Right renal cortex interstitium (tissue), 3 donors: ENCODE measurements at regions not wholly inside any gene's neighbourhood (a gene's known extent, or its start where the extent isn't known, plus 50 kb on each side); places are given as distances from the start of the nearest gene placed in this dataset.
"Not testable (repeated sequence)": the region's sequence is repeated elsewhere in the genome, so short reads cannot be mapped to it uniquely, and the experiment has no call there.

Source experiments
- DNase-seq, 3 donors: peaks; one replicate each; pipeline ENCODE4 v3.0.0-alpha.2; 2013; ENCODE audit warnings: low read depth in 3 of 3, low spot score in 2 of 3

DNA sequence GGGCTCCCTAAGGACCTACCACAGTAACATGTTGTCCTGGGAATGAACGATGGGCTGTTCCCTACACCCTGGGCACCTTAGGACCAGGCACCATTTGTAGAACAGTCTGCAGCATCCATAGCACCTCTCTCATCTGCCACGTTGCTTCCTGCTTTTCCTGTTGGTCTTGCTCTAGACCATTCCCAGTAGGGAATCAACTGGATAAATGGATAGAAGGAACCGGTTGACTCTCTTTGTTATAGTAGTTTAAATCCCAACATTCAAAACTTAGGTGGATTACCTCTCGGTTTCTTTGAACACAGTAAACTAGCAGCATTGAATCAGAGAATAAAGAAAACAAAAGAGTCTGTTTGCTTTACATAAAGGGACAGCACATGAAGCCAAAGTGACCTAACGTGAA is 159.1 kb downstream of the HS3ST3B1 start:
- DNase-seq: no peak

DNA sequence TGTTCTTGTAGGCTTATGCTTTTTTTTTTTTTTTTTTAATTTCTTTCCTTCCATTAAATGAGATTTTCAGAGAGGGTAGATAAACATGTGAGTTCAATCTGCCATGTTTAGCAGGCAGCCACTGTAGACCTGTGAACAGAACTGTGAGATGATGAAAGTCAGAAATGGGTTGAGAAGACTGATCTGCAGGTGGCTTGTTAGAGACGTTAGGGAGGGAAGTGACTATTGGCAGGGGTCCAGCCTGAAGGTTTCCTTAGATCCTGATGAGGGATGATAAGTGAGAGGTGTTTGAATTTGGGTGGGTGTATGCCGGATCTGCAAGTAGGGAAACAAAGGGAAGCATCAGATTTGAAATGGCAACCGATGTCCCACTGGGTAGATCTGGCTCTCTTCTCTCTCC is 157.8 kb downstream of the HS3ST3B1 start:
- no peak for DNase-seq

DNA sequence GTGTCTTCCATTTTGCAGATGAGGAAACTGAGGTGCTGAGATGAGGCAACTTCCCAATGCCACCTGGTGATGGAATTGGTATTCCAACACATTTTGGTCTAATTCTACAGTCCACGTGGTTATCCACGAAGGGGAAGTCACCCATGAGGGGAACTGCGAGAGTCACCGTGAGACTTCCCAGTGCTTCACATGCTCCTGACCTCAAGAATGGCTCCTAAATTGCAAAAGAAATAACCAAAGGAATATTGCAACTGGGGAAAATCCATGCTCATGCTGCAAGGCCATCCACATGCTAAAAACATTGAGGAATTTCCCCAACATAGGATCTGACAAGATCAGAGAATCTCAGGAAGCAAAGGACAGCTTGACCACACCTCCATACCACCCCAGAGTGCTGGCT is 153.9 kb downstream of the HS3ST3B1 start:
- no peak for DNase-seq

DNA sequence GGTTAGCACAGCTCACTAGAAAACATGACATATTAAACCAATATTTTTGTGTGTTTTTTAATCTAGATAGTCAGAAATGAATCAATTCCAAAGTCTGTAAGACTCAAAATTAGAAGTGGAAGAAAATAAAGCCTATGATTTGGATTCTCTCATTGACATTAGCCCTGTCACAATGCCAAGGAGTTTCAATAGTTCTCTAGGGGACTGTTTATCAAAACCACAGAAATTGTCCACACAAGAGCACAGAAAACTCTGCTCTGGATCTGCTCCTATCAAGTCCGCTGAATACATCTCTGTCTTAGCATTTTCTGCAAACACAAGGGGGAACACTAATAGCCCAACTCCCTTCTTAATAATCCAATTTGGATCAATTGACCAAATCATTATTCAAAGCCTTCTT is 152.0 kb downstream of the HS3ST3B1 start:
- DNase-seq: no peak

DNA sequence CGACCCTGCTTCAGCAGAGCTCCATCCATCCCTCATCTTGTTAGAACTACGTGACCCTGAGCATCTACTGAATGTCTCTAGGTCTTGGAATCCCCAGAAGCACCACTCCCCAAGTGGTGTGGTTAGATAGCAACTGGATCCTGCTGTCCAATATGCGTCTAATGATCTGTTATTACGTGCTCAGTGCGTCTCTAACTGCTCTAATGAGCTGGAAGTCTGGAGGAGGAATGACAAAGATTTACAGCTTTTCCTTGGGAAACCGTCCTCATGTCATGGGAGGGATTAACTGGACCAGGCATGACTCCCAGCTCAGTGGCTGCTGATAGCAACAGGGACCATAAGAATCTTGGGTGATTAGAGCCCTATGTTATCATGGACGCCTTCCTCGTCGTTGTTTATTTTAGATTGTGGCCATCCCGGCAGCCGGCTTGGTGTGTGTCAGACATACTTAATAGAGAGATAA is 150.9 kb downstream of the HS3ST3B1 start:
- DNase-seq: no peak

DNA sequence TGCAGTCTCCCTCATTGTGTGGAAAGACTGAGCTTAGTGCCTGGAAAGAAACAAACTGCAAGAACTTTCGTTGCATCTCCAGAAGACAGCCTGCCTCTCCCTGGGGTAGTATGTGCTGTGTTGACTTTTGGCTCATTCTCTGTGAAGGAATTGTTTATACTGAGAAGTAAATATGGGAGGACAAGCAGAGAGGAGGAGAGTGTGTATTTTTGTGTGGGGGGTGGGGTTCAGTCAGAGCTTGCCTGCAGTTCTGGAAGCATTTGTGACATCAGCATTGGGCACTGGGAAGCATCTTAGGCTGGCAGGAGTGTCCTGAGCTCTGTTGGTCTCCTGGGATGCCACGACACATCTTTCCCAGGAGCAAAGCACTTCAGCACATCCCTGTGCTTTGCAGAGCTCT is 147.9 kb downstream of the HS3ST3B1 start:
- no peak for DNase-seq

DNA sequence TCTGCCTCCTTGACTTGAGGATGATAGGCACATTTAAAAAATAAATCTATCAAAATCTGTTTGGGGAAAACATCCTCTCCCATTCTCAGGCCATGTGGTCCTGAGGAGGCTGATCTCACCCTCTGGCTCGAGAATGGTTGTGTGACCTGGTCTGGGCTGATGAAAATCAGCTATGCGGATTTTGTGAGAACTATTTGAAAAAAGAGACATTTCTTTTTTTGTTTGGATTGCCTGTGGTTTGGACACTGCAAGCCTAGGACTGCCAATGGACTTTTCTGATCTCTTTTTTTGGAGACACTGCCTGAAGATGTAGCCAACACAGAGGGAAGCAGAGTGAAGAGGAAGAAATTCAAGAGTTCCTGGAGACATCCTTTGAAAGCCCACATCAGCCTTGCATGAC is 145.9 kb downstream of the HS3ST3B1 start:
- no peak for DNase-seq

DNA sequence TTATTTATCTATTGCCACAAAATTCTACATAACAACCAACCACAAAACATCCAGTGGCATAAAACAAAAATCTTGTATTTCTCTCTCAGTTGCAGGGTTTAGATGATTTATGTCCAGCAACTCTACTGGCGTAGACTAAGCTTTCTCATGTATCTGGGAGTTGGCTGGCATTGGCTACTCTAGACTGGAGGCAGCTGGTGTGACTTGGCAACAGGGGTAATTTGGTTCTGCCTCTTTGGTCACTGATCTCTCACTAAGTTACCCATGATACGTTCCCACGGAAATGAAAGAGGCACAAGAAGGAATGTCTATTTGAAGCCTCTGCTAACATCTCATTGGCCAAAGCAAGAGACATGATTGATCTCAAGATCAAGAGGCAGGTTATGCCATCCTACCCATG is 144.0 kb downstream of the HS3ST3B1 start:
- no peak for DNase-seq

DNA sequence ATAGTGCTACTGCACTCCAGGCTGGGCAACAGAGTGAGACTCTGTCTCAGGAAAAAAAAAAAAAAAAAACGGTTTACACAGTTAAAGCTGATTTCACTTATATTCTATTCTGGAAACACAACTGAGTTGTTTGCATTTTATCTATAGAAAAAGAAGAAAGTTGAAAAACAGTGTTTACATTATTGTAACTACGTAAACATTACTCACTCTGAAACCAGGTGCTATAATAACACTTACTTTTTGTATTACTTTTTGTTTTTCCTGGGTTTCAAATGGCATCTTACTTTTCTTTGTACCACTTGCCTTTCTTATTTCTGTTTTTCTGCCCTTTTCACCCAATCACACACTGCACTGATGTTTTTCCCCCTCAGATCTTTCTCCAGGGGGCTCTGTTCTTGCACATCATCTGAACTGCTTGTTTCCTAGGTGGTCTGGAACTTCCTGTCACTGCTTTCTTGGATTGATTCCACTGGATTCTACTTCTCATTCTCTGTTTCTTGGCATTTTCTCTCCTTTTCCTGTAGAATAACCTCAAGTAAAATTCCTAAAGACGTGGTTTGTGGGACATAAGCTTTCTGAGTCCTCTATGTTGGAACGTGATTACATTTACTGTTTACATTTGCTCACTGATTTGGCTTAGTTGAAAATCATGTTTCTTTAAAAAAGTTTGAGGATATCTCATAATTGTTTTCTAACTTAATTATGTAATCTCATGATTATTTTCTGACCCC is 142.1 kb downstream of the HS3ST3B1 start:
- DNase-seq: no peak

DNA sequence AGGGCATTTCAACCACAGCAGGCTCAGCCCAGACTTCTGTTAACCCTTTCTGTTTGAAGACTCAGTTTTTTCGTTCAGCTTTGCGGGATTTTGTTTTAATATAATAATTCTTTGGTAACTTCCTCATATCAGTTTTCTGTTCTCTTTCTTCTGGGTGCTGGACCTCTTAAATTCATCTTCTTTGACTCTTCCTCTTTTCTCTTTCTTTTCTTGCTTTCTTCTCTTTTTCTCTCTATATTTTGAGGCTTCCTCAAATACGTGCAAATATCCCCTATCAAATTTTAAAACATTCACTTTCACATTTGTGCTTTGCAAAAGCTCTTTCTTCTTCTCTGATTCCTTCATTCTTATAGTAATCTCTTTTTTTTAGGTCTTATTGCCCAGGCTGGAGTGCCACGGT is 136.3 kb downstream of the HS3ST3B1 start:
- no peak for DNase-seq

DNA sequence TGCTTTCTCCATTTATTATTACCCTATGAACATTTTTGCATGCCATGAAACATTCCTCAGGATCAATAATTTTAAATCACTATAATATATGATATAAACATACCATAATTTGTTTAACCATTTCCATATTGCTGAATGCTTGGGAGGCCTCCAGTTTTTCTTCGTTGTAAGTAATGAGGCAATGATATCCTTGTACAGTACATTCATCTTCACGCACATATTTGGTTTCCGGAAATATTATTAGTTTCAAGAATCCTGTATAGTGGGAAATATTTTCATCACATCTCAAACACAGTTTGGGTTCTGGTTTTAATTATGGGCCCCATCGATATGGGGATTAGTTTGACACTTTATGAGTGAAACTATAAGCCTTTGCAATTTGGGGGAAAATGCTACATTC is 135.4 kb downstream of the HS3ST3B1 start:
- DNase-seq: no peak

DNA sequence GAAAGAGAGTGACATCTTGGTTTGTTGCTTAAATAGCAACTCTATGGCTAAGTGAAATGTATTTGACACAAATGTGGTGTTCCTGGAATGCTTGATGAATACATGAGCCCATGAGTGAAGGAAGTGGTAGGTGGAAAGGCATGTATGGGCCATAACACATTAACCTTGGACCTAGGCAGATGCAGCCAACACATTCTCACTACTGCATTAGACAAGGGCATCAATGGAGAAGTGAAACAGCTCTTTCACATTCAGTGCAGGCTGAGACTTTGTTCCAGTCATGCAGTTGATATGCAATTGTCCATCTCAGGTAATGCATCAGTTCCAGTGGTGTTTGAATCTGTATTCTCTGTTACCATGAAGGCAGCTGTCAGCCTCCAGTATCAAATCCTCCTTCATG is 133.6 kb downstream of the HS3ST3B1 start:
- DNase-seq: no peak

DNA sequence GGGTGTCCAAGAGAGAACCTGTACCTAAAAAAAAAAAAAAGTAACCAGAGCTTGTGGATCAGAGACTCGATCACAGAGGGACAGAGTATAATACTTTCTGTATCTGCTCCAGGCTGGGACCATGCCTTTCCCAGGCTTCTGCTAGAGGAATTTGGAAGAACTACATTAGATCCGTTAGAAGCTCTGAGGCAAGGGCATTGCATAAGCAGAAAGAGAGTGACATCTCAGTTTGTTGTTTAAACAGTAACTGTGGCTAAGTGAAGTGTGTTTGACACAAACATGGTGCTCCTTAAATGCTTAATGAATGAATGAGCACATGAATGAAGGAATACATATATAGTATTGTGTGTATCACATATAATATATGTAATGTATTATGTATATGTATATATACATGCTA is 131.2 kb downstream of the HS3ST3B1 start:
- no peak for DNase-seq

DNA sequence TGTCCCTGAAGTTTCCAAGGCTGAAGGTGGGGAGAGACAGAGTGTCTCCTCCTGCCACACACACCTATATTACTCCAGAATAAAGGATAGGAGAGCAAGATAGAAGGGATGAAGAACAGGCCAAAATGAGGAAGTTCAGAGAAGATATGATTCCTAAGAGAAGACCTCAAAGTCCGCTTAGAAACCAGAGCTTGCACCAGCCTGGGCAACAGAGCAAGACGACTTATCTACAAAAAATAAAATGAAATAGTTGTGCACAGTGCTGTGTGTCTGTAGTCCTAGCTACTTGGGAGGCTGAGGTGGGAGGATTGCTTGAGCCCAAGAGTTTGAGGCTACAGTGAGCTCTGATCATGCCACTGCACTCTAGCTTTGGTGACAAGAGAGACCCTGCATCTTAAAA is 128.2 kb downstream of the HS3ST3B1 start:
- DNase-seq: no peak

DNA sequence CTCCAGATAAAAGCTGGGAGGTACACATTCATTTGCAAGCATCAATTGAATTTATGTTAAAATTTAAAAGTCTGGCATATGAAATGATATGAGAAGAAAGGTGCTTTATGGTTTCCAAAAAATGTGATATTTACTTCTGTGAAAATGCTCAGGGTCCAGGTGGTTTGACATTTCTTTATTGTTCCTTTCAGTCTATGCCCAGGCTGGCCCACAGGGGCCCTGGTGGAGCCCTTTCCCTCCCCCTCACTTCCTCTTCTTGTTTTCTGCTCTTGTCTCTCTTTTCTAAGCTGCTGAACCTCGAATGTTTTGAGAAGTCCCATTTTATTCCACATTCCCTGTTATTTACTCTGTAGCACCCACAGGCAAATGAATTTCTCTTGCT is 127.8 kb downstream of the HS3ST3B1 start:
- DNase-seq: no peak

DNA sequence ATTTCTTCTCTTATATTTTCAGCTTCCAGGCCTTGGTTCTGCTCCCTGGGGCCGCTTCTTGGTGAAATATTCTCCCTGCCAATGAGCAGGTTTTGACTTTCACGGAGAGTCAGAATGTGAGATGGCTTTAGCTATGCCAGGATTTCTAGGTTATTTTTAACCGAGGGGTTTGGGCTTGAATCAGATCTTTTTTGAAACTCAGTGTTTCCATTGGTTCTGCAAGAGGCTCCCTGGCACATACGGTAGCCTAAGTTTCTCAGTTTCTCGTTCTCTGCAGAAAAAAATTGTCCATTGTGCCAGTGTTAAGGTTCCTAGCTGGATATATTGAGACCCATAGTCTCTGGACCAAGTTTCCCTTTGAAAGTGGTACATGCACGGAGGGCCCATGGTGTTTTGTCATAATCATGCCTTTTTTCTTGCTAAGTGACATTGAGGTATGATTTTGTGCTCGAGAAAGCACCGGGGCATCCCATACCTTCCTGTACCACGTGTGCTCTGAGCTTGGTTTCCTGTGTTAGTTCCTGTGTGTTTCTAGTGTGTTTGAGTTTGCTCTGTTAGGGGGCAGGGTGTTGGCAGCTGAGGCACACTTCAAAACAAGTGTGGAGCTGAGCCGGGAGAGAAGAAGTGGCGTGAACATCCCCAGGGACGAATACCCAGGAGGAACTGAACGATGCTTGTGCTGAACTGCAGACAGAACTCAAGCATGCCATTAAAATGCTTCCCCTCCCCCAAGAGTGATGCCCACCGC is 127.2 kb downstream of the HS3ST3B1 start:
- DNase-seq: no peak

DNA sequence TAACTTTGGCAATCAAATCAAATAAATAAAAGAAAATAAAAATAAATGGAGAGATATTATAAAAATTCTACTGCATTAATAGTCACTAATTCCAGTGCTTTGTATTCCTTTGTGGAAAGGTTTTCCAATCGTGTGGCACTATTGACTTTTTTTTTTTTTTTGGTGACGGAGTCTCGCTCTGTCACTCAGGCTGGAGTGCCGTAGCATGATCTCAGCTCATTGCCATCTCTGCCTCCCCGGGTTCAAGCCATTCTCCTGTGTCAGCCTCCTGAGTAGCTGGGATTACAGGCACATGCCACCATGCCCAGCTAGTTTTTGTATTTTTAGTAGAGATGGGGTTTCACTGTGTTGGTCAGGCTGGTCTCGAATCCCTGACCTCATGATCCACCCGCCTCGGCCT is 122.3 kb downstream of the HS3ST3B1 start:
- DNase-seq: not testable (repeated sequence)

DNA sequence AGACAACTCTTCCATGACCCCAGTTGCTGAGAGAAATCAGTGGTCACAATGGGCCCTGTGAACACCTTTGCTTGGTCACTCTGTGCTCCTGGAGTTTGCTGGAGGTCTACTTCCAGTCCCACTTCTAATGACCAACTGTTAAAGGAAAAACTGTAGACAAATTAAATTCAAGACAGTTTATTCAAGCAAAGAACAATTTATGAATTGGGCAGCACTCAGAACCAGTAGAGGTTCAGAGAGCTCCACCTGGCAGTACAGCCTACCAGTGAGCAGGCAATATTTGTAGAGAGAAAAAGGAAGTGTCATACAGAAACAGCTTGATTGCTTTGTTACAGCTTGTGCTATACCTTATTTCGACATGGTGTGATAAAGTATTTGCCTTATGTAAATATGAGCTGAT is 116.5 kb downstream of the HS3ST3B1 start:
- no peak for DNase-seq

DNA sequence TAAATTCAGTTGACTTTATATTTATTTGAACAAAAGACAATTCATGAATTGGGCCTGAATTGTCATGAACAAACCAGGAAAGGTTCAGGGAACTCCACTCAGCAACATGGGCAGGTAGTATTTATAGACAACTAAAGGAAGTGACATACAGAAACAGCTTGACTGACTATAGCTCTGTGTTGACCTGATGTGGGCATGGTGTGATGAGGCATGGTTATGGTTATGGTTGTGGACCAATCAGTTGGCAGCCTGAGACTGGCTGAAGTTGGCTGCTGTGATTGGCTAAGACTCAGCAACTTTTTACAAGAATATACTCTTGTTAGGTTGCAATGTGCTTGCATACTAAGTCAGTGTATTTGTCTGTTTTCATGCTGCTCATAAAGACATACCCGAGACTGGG is 108.4 kb downstream of the HS3ST3B1 start:
- no peak for DNase-seq

DNA sequence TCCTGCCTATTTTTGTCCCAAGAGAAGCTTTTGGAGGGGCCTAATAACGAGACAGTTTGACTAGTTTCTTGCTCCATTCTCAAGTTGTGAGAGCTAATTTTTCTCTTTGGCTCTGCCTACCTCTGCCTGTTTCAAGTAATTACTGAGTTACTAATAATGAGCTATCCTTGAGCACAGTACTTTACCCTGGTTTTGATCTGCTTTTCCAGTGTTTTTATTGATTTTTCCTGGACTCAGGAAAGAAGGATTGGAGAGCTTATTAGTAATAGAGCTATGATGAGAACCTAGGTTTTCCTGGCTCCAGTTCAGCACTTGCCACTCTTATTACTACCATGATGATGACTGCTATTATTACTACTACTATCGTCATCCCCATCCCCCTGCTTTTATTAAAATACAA is 106.7 kb downstream of the HS3ST3B1 start:
- no peak for DNase-seq

DNA sequence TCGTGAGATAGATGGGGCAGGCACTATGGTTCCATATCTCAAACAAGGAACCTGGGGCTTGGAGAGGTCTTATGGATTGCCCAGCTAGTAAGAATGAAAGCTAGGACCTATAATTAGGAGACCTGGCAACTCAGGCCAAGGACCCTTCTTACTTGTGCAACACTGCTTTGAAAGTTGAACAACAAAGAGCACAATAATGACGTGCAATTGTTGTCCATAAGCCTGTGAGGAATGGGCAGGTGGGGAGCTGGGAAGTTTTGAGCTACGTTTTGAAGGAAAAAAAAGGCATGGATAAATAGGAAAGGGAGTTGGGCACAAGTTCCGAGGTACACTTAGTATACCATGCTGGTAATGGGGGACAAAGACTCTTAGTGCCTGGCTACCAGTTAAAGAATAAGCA is 104.3 kb downstream of the HS3ST3B1 start:
- DNase-seq: no peak
